Stimulated activated CD4-positive, alpha-beta T cell treated with anti-CD3 and anti-CD28 coated beads, Interleukin-2, amount 100 ng/mL, for 48 hours (primary cell): ENCODE measurements at regions not wholly inside any gene's neighbourhood (a gene's known extent, or its start where the extent isn't known, plus 50 kb on each side); places are given as distances from the start of the nearest gene placed in this dataset.

Experiments
- DNase-seq, 2 donors: peaks; one replicate each; pipeline ENCODE4 v3.0.0-alpha.2; 2020

DNA sequence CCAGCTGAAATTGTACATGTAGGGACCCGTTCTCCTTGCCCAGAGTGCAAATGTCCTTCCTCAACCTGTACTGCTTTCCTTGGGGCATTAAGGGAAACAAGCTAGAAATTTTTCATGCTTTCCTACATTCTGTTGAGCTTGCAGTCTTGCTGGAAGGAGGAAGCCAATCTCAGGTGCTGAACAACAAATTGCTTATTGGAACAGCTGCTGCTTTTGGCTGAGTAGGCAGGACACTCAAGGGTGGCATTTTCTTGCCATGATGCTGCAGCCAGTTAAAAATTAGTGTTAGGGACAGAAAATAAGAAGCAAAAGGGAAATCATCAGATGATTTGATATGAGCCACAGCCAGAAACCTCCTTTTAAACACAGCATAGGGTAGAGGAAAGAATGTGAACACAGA, 223.7 kb downstream of the QDPR start:
- no peak for DNase-seq

DNA sequence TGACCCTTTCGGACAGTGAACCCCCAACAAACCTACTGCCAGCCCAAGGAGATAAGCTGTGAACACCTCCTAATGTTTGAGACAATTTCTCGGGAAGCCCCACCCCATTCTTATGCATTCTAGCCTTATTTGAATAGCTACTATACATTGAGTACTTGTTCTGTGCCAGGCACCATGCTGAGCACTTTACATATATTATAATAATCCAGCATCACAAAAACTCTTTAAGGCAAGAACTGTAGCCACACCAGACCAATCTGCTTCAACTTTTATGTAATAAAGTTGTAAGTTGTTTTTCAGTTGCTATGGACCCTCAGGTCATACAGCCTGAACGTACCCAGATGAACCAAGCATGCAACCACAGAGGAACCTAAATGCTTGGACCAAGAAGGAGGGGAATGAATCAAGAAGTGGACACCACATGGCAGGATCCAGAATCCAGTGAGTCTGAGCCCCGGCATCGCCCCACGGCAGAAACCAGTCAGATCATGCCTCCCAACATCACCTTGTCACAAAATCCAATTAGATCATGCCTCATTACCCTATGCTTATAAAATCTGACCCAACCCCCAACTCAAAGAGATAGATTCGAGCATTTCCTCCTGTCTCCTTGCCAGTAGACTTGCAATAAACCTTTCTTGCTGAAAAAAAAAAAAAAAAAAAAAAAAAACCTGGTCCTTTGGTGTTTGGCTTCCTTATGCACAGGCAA, 225.0 kb downstream of the QDPR start:
- no peak for DNase-seq

DNA sequence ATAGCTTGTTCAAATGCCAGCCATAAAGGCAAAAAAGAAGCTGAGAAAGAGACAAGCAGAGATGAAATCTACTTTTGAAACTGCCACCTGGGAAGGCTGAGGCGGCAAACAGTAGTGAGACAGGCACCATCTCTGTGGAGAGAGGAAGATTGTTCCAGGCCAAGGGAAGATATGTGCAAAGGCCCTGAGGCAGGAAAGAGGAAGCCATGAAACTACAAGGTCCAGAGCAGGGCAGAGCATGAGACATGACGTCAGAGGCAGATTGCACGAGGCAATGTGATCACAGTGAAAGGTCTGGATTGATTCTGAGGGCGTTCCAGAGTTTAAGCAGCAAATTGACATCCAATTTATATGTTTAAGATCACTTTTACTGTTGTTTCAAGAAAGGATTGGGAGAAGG, 226.1 kb downstream of the QDPR start:
- no peak for DNase-seq

- no peak for DNase-seq
Observed at GRCh38 chr4:17284323-17285175, 227.3 kb downstream of the QDPR start.

GRCh38 chr4:17283832-17284231, 228.1 kb downstream of the QDPR start:
- DNase-seq = no peak

DNA sequence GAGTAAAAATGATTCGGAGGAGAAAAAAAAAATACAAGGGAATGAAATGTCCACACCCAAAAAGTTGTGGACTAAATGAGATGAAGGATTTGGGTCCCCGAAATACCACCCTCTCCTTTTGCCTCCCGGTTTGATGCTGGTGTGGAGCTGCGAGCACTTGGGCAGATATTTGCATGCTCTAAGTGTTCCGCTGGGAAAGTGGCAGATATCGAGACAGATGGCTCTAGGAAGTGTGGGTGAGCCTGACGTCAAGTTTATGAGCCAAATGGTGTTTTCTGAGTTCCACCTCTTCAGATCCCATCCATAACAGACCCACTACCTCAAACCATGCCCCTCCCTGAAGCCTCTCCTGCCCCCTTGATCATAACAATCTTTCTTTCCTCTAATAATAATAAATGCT, 228.6 kb downstream of the QDPR start:
- DNase-seq = no peak

- no peak for DNase-seq
Observed at GRCh38 chr4:17280261-17281018, 231.4 kb downstream of the QDPR start.

DNA sequence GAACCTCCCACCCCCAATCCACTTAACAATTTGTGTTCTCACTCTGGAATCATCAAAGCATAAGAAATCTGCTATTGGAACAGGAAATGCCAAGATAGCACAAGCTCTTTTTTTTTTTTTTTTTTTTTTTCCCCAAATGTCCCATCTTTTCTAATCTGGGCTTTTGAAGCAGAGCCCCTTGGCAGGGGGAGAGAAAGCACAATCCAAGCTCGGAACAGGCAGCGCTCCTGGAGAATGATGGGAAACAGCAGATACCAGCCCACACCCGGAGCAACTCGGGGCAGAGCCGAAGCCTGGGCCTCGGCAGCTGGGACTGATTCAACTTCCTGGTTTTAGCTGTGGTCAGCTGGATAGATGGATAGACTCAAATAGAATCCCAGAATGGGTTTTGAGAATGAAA, 235.1 kb downstream of the QDPR start:
- no peak for DNase-seq

DNA sequence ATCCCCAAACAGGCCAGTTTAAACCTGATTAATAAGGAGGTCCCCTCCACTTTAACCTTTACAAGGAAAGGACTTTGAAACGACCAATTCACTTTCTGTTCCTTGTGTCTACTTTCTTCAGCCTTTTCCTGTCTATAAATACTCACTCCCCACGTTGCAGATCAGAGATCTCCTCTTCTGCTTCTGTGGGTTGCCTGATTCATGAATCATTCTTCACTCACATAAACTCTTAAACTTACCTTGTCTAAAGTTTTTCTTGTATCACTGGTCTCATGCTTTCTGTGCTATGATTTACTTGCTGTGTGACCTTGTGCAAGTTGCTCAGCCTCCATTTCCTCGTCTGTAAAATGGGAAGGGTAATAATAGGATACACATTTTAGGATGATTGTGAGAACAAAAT, 236.1 kb downstream of the QDPR start:
- no peak for DNase-seq

DNA sequence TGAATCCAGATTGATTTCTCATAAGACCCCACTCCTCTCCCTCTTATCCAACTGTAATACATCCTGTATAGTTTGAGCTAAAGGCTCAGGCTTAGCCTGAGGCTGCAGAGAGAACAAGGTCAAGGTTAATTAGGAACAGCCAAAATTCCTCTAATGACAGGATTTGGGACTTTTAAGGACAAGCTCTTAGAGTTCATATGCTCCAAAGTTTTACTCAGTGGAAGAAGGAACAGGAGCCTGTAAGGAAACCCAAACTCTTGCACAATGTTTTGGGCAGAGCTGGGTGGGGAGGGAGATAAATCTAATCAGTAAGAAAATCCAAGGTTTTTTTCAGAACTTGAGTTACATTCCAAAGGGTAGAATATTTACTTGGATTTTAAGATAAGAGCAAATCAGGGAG, 238.8 kb downstream of the QDPR start:
- DNase-seq = no peak

- DNase-seq = no peak
Observed at GRCh38 chr4:17272154-17272553, 239.7 kb downstream of the QDPR start.

DNA sequence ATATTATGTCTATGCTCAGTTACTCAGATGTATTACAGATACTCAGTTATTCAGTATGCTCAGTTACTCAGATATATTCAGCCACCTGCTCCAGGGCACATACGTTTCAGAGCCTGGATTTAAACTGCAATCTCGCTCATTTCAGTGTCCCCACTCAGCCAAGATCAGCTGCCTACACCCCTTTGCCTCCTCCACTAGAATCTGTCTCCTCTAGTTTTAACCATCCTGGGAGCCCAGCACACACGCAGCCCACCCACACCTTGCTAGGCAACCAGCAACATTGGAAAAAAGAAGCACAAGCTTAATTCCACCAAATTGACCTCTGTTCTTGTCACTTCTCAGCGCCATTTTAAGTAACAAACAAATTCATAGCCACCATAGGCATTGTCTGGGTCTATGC, 246.2 kb downstream of the QDPR start:
- no peak for DNase-seq

DNA sequence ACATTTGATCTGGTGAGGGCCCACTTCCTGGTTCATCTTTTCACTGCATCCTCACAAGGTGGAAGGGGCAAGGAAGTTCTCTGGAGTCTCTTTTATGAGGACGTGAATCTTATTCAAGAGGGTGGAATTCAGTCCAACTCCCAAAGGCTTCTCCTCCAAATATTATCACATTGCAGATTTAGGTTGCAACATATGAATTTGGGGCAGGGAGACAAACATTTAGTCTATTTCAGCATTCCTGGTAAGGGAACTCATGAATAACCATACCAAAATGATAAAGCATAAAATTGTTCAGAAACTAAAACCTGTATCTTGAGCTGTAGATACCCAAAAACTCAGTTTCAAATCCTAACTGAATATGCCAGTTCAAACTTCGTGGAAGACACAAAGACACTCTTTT, 246.8 kb downstream of the QDPR start:
- no peak for DNase-seq

DNA sequence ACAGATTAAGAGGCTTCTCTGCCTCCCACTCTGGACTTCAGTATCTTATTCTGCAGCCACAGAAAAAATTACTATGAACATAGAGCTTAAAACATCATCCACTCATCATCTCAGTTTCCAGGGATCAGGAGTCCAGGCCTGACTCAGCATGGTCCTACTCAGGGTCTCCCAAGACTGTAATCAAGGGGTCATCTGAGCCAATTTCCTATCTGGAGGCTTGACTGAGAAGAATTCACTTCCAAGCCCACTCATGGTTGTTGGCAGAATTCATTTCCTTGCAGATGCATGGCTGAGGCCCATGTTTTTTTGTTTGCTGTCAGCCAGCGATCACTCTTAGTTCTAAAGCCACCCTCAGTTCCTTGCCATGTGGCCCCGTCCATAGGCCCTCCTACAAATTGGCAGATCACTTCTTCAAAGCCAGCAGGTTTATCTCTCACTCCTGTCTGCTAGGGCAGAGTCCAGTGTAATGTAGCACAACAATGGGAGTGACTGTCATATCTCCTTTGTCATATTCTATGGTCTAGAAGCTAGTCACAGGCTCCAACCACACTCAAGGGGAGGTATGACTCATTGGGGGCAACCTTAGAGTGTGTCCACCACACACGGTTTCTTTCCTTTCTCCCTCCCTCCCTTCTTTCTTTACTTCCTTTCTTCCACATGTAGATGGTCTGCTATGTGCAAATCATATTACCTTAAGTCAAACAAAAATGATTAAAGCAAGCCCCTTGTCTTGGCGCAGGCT, 251.6 kb downstream of the QDPR start:
- no peak for DNase-seq

DNA sequence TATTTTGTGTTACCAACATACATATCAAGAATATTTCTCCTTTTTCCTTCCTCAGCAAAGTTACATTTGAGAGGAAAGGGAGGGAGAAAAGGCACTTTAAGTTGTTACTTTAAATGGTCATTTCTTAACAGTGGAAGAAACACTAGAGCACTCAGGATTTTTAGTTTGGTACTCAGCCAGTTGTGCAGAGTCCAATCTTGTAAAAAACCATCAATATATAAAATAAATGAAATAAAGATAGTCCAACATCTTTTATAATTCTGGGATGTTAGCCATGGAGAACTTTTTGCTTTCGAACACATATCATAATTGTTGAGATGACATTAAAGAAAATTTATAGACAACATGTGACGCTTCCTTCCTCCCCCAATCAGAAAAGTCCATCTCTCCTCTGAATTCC, 253.8 kb downstream of the QDPR start:
- no peak for DNase-seq

- no peak for DNase-seq
Observed at GRCh38 chr4:17252131-17252530, 259.8 kb downstream of the QDPR start.

GRCh38 chr4:17251101-17251500, 260.8 kb downstream of the QDPR start:
- DNase-seq = no peak

DNA sequence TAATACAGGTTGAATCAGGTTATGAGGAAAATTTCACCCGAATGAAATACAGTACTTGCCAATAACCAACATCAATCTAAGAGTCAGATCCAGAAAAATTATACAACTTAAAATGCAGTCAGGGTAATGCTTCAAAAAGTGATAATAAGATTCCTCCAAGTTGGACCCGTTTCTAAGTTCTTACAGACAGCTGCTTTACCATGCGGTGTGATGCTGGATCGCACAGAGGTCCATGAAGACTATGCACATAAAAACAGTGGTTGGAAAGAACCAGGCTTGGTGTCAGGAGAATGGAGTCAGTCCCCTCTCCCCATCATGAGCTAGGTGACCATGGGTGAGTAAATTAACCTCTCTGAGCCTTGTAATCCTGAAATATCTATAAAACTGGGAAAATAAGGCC, 261.3 kb downstream of the QDPR start:
- no peak for DNase-seq

- DNase-seq = no peak
Observed at GRCh38 chr4:17246656-17247055, 265.2 kb downstream of the QDPR start.

GRCh38 chr4:17241835-17242234, 270.1 kb downstream of the QDPR start:
- DNase-seq = no peak

- no peak for DNase-seq
Observed at GRCh38 chr4:17238633-17239032, 273.3 kb downstream of the QDPR start.

- no peak for DNase-seq
Observed at GRCh38 chr4:17236686-17237085, 275.2 kb downstream of the QDPR start.

- no peak for DNase-seq
Observed at GRCh38 chr4:17234678-17235077, 277.2 kb downstream of the QDPR start.
